HK-2 (cell line): ENCODE measurements at regions not wholly inside any gene's neighbourhood (a gene's known extent, or its start where the extent isn't known, plus 50 kb on each side); places are given as distances from the start of the nearest gene placed in this dataset.

Source experiments
- DNase-seq: peaks from one replicate; pipeline ENCODE4 v3.0.0-alpha.2; 2018; ENCODE audit not compliant: unreplicated experiment

DNA sequence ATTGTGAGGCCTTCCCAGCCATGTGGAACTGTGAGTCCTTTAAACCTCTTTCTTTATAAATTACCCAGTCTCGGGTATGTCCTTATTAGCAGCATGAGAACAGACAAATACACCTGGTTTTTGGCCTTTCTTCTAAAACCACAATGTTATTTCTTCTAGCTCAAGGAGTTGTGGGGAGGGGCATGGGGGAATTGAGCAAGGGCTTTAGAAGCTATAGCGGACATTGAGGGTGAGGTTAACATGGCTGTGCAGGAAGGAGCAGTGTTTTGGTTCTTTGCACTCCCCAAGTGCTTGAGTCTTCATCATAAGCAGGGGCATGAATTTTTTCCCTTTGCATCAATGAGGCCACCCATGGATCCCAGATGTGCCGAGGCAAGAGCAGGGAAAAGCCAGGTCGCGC lies 86.8 kb downstream of the SPRING1 start:
- no peak for DNase-seq

DNA sequence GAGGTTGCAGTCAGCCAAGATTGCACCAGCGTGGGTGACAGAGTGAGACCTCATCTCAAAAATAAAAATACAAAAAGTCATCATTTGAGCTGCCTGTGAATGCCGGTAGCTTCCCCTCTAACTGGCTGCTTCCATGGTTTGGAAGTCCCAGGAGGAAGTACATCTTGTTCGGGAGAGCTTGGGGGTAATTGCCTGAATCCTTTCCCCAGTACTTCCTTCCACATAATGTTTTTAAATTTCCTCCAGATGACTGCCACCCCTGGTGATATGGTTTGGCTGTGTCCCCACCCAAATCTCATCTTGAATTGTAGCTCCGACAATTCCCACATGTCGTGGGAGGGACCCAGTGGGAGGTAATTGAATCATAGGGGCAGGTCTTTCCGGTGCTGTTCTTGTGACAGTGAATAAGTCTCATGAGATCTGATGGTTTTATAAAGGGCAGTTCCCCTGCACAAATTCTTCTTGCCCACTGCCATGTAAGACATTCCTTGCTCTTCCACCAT lies 87.2 kb downstream of the SPRING1 start:
- DNase-seq, result no peak

DNA sequence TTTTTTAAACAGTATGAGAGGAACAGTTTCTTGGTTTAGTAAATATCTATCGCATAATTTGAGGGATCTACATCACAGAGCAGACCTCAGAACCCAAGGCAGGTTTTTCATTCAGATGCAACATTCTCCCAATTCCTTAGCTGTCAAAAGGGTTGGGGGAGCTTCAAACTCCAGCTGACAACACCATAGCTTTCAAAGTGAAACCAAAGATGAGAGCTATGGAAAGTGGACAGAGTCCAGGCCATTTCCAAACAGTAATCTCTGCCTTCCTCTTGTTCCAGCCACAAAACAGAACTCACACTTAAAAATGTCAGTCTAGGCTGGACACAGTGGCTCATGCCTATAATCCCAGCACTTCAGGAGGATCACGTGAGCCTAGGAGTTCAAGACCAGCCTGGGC lies 87.8 kb downstream of the SPRING1 start:
- DNase-seq, result no peak

DNA sequence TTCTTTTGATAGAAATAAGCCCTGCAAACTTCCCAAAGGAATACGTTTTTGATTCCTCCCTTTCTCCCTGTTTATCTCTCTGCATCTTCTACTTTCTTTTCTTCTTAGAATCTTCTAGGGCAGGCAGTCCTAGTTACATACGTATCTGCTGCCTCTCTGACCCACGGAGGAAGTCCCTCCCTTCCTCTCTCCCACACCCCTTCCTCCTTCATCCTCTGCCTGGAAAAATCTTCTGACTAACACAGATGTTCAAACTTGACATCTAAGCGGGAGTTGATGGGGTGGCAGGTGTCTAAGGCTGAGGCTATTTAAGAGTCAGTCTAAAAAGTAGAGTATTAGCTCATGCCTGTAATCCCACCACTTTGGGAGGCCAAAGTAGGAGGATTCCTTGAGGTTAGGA lies 88.6 kb downstream of the MAP1LC3B2 start:
- no peak for DNase-seq

DNA sequence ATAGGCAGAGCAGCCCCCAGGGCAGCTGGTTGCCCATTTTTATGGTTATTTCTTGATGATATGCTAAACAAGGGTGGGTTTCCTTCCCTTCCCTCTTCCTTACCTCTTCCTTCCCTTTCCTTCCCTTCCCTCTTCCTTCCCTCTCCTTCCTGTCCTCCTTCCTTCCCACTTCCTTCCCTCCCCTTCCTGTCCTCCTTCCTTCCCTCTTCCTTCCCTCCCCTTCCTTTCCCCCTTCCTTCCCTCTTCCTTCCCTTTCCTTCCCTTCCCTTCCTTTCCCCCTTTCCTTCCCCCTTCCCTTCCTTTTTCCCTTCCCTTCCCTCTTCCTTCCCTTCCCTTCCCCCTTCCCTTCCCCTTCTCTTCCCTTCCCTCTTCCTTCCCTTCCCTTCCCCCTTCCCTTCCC lies 87.7 kb downstream of the MAP1LC3B2 start:
- no peak for DNase-seq

DNA sequence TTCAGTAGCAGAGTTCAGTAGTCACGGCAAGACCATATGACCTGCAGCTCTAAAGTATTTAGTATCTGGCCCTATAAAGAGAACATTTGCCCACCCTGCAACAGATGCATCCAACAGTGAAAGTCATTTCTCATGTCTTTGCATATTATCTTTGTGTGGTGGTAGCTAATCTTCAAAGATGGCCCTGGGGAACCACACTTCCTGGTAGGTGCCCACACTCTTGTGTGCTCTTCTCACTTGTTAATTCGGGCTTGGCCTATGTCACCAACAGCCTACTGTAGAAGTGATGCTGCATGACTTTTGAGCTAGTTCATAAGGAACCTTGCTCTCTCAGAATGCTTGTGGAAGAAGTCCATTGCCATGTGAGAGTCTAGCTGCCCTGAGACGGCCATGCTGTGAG lies 85.6 kb downstream of the MAP1LC3B2 start:
- no peak for DNase-seq

DNA sequence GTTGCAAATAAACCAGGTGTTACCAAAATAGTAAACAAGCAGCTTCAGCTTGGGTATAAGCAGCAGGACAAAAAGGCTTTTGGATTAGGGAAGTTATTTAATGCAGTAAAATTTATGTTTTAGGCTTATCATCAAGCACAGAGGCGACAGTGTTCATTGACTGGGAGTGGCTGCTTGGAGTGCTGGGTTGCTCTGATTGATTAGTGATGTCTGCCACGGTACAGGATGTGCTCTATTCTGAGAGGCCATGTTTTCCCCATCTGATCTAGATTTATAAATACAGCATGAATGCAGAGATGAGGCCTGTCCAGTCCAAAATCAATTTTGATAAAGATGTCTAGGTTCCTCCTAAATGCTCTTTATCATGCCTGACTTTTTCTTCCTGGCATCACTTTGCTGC lies 83.5 kb downstream of the MAP1LC3B2 start:
- DNase-seq, result no peak

DNA sequence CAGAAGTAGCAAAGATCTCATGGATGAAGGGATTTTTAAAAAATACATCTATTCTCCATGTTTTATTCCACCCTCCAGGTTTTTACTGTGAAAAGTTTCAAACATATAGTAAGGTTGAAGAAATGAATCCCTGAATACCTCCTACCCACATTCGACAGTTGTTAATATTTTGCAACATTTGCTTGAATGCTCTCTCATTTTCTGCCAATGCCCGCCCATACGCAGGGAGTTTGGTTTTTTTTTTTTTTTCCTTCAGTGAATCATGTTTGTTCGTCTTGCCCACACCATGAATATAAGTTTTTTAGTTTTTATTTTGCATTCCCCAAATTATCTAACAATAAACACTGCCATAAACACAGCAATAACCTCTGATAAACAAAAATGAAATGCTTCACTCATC lies 82.9 kb downstream of the MAP1LC3B2 start:
- no peak for DNase-seq

DNA sequence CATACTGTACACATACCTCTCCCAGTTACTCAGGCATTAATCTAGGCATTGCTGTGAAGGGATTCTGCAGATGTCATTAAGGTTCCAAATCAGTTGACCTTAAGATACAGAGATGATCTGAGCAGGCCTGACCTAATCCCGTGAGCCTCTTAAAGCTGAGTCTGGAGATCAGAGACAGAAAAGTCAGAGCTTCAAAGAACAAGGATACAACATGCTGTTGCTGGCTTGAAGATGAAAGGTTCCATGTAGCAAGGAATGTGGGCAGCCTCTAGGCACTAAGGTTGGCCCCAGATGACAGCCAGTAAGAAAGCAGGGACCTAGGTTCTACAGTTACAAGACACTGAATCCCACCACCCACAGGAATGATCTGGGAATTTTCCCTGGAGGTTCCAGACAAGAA lies 81.1 kb downstream of the MAP1LC3B2 start:
- no peak for DNase-seq

DNA sequence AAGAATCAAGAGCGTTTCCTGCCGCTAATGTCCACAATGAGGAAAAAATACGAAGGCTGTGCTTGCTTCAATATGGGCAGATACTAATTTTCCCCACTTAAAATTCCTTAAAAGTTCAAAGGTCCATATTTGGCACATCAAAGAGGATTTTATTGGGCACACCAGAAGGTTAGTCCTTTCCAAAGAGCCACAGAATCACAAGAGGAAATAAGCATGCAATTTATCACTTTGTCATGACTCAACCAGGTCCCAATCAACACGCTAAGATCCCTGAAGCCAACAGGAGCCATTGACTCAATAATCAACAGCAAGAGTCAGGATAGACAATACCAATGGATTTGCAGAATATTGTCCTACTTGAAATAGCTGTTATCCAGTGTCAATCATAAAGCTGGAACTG lies 80.6 kb downstream of the MAP1LC3B2 start:
- DNase-seq, result no peak

DNA sequence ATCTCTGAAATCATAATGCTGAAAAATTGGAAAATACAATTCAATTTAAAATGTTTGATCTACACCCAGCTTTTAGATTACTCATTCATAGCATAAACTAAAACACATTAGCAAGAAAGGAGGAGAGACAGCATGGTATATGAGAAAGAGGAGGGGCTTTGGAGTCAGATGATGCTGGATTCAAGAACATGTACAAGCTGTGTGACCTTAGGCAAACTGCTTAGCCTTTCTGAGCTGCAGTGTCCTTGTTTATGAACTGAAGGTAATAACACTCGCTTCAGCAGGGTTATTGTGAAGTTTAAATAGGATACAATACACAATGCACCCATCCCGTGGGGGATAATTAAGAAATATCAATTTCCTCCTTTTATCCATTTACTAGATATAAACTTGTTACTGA lies 79.2 kb downstream of the MAP1LC3B2 start:
- no peak for DNase-seq

DNA sequence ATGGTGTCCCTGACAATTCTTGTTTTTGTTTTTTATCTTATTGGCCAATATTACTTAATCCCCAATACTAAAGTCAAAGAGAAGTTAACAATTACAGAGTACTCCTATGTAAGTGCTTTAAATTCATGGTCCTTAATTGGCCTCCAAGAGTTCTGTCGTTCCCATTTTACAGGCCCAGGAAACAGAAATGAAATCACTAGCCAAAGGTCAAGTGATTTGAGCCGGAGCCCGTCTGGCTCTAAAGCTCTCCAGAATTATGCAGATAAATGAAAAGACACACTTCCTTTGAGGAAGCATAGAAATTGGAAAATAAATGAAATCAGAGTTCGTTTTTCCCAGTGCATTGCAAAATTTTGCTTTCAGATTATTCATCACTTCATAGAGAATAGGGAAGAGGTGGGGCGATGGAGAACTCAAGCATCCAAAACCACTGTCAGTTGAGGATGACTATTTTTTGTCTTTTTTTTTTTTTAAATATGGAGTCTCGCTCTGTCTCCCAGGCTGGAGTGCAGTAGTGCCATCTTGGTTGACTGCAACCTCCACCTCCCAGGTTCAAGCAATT lies 78.5 kb downstream of the MAP1LC3B2 start:
- no peak for DNase-seq

DNA sequence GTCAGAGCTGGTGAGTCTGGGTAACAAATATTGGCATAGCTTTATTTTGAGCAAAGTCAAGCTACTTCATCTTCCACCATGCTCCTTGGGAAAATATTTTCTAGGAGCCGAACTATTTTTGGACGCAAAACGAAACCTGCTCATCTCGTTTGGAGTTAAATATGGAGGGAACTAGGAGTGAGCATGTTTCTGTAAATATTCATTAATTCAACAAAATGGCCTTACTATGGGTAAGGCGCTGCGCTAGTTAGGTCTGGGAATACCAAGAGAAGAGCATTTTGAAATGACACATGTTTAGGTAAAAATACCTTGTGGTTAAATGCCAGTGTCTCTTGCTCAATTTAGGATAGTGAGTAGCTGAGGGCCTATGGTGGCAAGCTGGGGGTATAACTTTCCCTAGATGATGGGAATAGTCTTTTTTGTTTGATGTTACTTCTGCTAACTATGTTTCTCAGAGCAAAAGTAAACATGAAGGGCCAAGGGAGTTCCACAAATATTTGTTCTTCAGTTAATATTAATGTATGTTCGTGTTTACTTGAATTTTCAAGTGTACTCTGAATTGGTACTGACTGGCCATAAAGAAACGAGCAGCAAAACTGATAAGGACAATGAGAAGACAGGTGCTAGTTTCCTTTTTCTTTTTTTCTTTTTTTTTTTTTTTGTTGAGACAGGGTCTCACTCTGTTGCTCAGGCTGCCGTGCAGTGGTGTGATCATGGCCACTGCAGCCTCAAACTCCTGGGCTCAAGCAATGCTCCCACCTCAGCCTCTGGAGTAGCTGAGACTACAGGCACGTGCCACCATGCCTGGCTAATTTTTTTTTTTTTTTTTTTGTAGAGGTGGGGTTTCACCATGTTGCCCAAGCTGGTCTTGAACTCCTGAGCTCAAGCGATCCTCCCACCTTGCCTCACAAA lies 77.7 kb downstream of the MAP1LC3B2 start:
- DNase-seq, result no peak

DNA sequence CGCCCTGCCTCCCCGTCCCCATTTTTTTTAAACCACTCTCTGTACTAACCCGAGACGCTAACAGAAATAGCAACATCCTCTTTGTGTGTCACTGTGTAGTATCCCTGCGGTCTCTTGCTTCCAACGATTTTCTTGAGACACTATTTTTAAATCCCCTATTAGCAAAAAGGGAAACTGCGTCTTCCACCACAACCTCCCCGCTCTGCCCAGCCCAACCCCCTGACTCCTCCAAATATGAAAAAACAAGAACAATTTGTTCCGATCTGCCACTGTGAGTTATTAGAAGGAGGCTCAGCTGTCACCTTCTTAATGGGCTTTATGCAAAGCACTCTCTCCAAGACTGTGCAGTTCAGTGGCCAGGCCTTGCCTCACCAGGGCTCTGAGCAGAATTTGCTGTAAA lies 76.3 kb downstream of the MAP1LC3B2 start:
- no peak for DNase-seq

DNA sequence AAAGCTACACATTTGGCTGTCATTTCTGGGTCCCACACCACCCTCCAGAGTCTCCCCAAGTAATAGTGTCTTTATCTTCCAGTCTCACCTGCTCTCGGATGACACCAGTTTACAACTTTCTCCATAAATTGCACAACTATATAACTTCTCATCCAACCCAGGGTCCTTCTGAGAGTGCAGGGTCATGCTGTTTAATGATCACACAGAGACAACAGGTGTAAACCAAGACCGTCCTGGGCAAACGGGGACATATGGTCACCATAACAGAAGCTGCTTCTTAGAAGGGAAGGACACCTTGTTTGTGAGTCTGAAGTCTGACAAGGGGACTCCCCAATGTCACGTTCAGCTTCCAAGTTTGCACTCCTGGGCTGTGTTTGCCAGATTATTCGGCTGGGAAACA lies 74.3 kb downstream of the MAP1LC3B2 start:
- DNase-seq, result no peak

DNA sequence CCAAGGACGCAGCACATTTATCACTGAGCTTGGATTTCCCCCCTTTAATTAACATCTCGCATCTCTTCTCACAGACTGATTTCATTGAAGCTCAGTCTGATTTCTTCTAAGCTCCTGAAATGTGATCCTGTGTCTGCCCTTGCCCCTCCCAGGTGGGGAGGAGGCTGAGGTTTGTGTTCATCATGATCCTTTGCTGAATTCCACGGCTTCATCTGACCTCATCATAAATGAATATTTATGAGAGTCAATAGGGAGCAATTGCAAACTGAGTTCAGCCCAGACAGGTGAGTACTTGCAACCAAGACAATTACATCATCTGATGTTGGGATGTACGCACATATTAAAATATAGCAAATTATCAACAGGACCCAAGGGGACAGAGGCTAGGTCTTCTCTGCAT lies 72.4 kb downstream of the MAP1LC3B2 start:
- DNase-seq, result no peak

DNA sequence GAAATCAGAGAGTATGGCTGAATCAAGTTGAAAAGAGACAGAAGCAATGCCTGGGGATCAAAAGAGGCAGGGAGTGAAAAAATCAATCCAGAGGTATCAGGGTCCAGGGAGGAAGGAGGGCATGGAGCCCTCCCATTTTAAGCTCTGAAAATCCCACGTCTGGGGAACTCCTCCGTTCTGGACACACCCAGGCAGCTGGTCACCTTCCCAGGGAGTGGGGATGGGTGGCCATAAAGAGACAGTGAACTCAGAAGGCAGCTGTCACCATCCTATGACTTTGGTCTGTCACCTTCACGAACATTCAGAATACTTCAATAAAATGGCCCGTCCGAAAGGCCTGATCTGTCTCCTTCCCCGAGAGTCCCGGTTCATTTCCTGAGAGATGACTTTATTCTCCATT lies 71.6 kb downstream of the MAP1LC3B2 start:
- DNase-seq, result no peak

DNA sequence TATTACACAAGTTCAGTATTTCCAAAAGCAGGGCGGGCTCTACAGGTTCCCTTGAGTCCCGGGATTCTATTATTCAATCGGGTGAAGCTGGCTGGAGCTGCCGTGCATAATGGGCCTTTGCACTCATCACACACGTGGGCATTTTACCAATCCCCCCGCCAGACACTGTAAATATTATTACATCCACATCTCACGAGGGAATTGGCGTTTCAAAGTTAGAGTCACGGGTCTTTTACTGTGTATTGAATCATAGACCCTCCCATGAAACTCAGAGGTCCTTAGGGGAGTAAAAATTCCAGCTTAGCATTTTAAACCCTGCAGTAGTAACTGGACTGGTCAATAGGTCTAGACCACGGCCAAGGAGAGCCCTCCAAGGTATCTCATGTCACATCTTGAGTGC lies 70.3 kb downstream of the MAP1LC3B2 start:
- no peak for DNase-seq

DNA sequence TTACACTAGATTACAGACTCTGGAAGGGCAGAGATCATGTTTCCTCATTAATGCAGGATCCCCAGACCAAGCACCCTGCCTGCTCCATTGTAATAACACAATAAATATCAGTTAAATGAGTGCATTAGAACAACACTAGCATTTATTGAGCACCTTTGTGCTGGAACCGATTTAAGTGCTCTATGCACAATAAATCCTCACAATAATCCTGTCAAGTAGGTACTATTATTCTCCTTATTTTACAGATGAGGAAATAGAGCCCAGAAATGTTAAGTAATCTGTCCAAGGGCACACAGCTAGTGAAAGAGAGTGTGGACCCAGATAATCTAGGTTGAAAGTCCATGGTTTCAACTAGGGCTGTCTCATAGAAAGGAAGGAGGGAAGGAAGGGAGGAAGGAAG lies 69.8 kb downstream of the MAP1LC3B2 start:
- no peak for DNase-seq

DNA sequence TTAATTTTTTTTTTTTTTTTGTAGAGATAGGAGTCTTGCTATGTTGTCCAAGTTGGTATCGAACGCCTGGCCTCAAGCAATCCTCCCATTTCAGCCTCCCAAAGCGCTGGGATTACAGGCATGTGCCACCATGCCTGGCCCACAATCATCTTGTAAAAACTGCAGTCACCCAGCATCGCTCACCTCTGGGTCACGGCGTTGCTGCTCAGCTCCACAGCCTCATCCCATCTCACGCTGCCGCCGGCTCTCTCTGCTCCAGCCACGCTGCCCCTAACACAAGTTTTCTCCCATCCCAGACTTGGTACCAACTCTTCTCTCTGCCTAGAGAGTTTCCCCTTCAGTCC lies 69.2 kb downstream of the MAP1LC3B2 start:
- no peak for DNase-seq
